GM12872 (cell line): ENCODE measurements at regions not wholly inside any gene's neighbourhood (a gene's known extent, or its start where the extent isn't known, plus 50 kb on each side); places are given as distances from the start of the nearest gene placed in this dataset.

ENCODE experiments used
- CTCF ChIP-seq: IDR thresholded peaks from 3 replicates; pipeline ENCODE4 v1.5.1; 2011; ENCODE audit warnings: low read depth, mild to moderate bottlenecking, low read length, moderate library complexity; ENCODE audit not compliant: insufficient read depth

- TF ChIP-seq CTCF = no peak
These were observed 369.9 kb downstream of the FSIP2 start for GRCh38 chr2:186108470-186108869.

- no peak for TF ChIP-seq CTCF
These were observed 372.8 kb upstream of the ZC3H15 start for GRCh38 chr2:186113284-186113683.

GRCh38 chr2:186125156-186125555, 360.9 kb upstream of the ZC3H15 start:
- TF ChIP-seq CTCF = no peak

GRCh38 chr2:186125625-186126024, 360.4 kb upstream of the ZC3H15 start:
- no peak for TF ChIP-seq CTCF

- no peak for TF ChIP-seq CTCF
These were observed 359.9 kb upstream of the ZC3H15 start for GRCh38 chr2:186126181-186126580.

GRCh38 chr2:186129767-186130581, 356.1 kb upstream of the ZC3H15 start:
- no peak for TF ChIP-seq CTCF

GRCh38 chr2:186130748-186131641, 355.1 kb upstream of the ZC3H15 start:
- TF ChIP-seq CTCF = no peak
